Right atrium auricular region (tissue), 2 donors: ENCODE measurements at regions not wholly inside any gene's neighbourhood (a gene's known extent, or its start where the extent isn't known, plus 50 kb on each side); places are given as distances from the start of the nearest gene placed in this dataset.

Experiments used
- DNase-seq: peaks from one replicate; pipeline ENCODE4 v3.0.0-alpha.2; 2019; ENCODE audit warnings: low spot score
- H3K27ac ChIP-seq, 2 donors: fragments of 200-600 bp; sonication (generic); 1 replicate in 1 of 2; 2 replicates in 1 of 2; pipeline ENCODE4 v1.5.1; 2016 to 2019
- H3K27me3 ChIP-seq, 2 donors: fragments of 200-600 bp; sonication (generic); one replicate each; pipeline versions ENCODE4 v1.5.1 to v1.6.0; 2017 to 2019
- H3K36me3 ChIP-seq: fragments of 200-600 bp; sonication (generic); one replicate; pipeline ENCODE4 v1.5.1; 2016
- H3K4me1 ChIP-seq, 2 donors: fragments of 200-600 bp; sonication (generic); one replicate each; pipeline versions ENCODE4 v1.5.1 to v1.6.0; 2017 to 2019
- H3K4me3 ChIP-seq, 2 donors: fragments of 200-600 bp; sonication (generic); 1 replicate in 1 of 2; 2 replicates in 1 of 2; pipeline ENCODE4 v1.5.1; 2017 to 2019; ENCODE audit warnings: mild to moderate bottlenecking in 1 of 2, moderate library complexity in 1 of 2
- H3K9me3 ChIP-seq, 2 donors: fragments of 200-600 bp; sonication (generic); one replicate each; pipeline ENCODE4 v1.5.1; 2019
- CTCF ChIP-seq, 2 donors: fragments of 200-600 bp; sonication (generic); IDR thresholded peaks; one replicate each; pipeline ENCODE4 v1.5.1; 2019; ENCODE audit warnings: antibody characterized with exemption in 2 of 2

GRCh38 chr13:32938907-32939306, 77.3 kb upstream of the KL start:
- H3K4me1 ChIP-seq, result no peaks in the 10 kb centered on the region
- H3K36me3 ChIP-seq, result no peaks in the 10 kb centered on the region
- no peaks in the 10 kb centered on the region for H3K9me3 ChIP-seq
- no peak overlapping the region for H3K27ac ChIP-seq
- no peak for DNase-seq
- no peak overlapping the region for H3K4me3 ChIP-seq
- TF ChIP-seq CTCF (IDR thresholded peaks at IDR 0.05), result no peak
- H3K27me3 ChIP-seq, result no peaks in the 10 kb centered on the region

GRCh38 chr13:32940601-32941000, 75.6 kb upstream of the KL start:
- H3K27me3 ChIP-seq, result no peaks in the 10 kb centered on the region
- TF ChIP-seq CTCF (IDR thresholded peaks at IDR 0.05), result no peak
- H3K4me3 ChIP-seq, result no peak overlapping the region
- H3K9me3 ChIP-seq, result no peaks in the 10 kb centered on the region
- no peaks in the 10 kb centered on the region for H3K4me1 ChIP-seq
- DNase-seq, result no peak
- no peaks in the 10 kb centered on the region for H3K36me3 ChIP-seq
- H3K27ac ChIP-seq, result no peak overlapping the region

- Histone ChIP-seq H3K9me3 (peaks cover 0 to 5% of the 10 kb centered on the region in 2 donors), H3K27ac (no peak overlapping the region), H3K4me3 (no peak overlapping the region), H3K4me1 (no peaks in the 10 kb centered on the region), H3K27me3 (no peaks in the 10 kb centered on the region), H3K36me3 (no peaks in the 10 kb centered on the region)
- no peak for TF ChIP-seq CTCF (IDR thresholded peaks at IDR 0.05)
- DNase-seq, result no peak
These were observed 74.9 kb upstream of the KL start for GRCh38 chr13:32941368-32941767.

- H3K4me3 ChIP-seq, result no peak overlapping the region
- peaks cover 0 to 5% of the 10 kb centered on the region in 2 donors for H3K9me3 ChIP-seq
- H3K27ac ChIP-seq, result no peak overlapping the region
- no peaks in the 10 kb centered on the region for H3K4me1 ChIP-seq
- no peak for DNase-seq
- H3K27me3 ChIP-seq, result no peaks in the 10 kb centered on the region
- TF ChIP-seq CTCF (IDR thresholded peaks at IDR 0.05), result no peak
- no peaks in the 10 kb centered on the region for H3K36me3 ChIP-seq
These were observed 69.7 kb upstream of the KL start for GRCh38 chr13:32946558-32946957.

- DNase-seq, result no peak
- H3K36me3 ChIP-seq, result no peaks in the 10 kb centered on the region
- no peak overlapping the region for H3K27ac ChIP-seq
- no peak overlapping the region for H3K4me3 ChIP-seq
- H3K27me3 ChIP-seq, result no peaks in the 10 kb centered on the region
- H3K9me3 ChIP-seq, result peaks cover 0 to 5% of the 10 kb centered on the region in 2 donors
- TF ChIP-seq CTCF (IDR thresholded peaks at IDR 0.05), result no peak
- H3K4me1 ChIP-seq, result no peaks in the 10 kb centered on the region
These were observed 68.6 kb upstream of the KL start for GRCh38 chr13:32947411-32948276.

- TF ChIP-seq CTCF (IDR thresholded peaks at IDR 0.05), result no peak
These were observed 66.4 kb upstream of the KL start for GRCh38 chr13:32949820-32950219.

More at GRCh38 chr13:32949820-32950219, 66.4 kb upstream of the KL start:
- H3K9me3 ChIP-seq, result peaks cover 0 to 5% of the 10 kb centered on the region in 2 donors
- H3K36me3 ChIP-seq, result no peaks in the 10 kb centered on the region
- H3K4me1 ChIP-seq, result no peaks in the 10 kb centered on the region
- no peak overlapping the region for H3K4me3 ChIP-seq
- no peak overlapping the region for H3K27ac ChIP-seq
- DNase-seq, result no peak
- H3K27me3 ChIP-seq, result no peaks in the 10 kb centered on the region
